ENCODE measurements at regions not wholly inside any gene's neighbourhood (a gene's known extent, or its start where the extent isn't known, plus 50 kb on each side); places are given as distances from the start of the nearest gene placed in this dataset.

GRCh38 chr4:81550388-81550859 lies 78.7 kb upstream of the RASGEF1B start:
- Histone ChIP-seq H3K4me3 (no peak overlapping the region), H3K4me1 (replicated peaks in 1 of 2) (peaks cover 0 to 25% of the 10 kb centered on the region in 2 donors), H3K27me3 (no peaks in the 10 kb centered on the region), H3K27ac (peak overlapping the region in 2 of 5 donors; percentile 43 to 68), H3K9me3 (replicated peaks in 1 of 3) (no peaks in the 10 kb centered on the region), H3K36me3 (replicated peaks in 1 of 2) (no peaks in the 10 kb centered on the region)
- TF ChIP-seq CTCF (IDR thresholded peaks at IDR 0.05), result no peak
- TF ChIP-seq POLR2A (IDR thresholded peaks at IDR 0.05), result no peak
- 66 to 69% (median 69%) methylated on average over 5 of the region's 5 CpGs for WGBS, 4 donors
- peak in 5 of 7 donors; percentile 19 to 58 (median 26) for DNase-seq
- intact Hi-C loops (cut with DNase I), result no loop called here

DNA sequence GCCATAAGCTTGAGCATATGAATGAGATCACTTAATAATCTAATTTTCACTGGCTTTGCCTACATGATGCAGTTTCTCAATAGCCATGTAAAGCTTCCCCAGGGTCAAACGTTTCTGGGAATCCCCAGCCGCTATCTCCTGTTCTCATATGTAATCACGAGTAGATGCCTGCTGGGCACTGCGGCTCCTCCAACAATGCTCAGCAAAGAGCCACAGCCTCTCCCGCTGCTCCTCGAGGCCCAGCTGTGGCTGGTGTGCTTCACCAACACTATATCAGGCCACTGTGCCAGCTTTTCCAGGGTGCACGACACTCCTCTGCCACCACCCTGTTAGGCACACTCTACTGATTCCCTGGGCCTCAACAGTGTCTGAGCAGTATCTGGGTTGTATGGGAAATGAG lies 78.3 kb upstream of the RASGEF1B start:
- no peaks in the 10 kb centered on the region for H3K9me3 ChIP-seq (replicated peaks in 1 of 3)
- intact Hi-C loops (cut with DNase I), result no loop called here
- WGBS, 4 donors, result 67 to 77% (median 69%) methylated on average over 7 of the region's 7 CpGs
- no peaks in the 10 kb centered on the region for H3K36me3 ChIP-seq (replicated peaks in 1 of 2)
- peaks cover 0 to 25% of the 10 kb centered on the region in 2 donors for H3K4me1 ChIP-seq (replicated peaks in 1 of 2)
- peak in 1 of 7 donors; percentile 1 for DNase-seq
- H3K27ac ChIP-seq, result peak overlapping the region in 2 of 5 donors; percentile 43 to 53
- no peak overlapping the region for H3K4me3 ChIP-seq
- TF ChIP-seq POLR2A (IDR thresholded peaks at IDR 0.05) (no peak), CTCF (IDR thresholded peaks at IDR 0.05) (no peak)
- H3K27me3 ChIP-seq, result no peaks in the 10 kb centered on the region

- Histone ChIP-seq H3K9me3 (replicated peaks in 1 of 3) (no peaks in the 10 kb centered on the region), H3K4me1 (replicated peaks in 1 of 2) (peaks cover 0 to 17% of the 10 kb centered on the region in 2 donors), H3K36me3 (replicated peaks in 1 of 2) (no peaks in the 10 kb centered on the region), H3K27me3 (no peaks in the 10 kb centered on the region), H3K27ac (no peak overlapping the region), H3K4me3 (no peak overlapping the region)
- WGBS, 4 donors, result 70 to 79% (median 75%) methylated on average over 2 of the region's 2 CpGs
- no peak for DNase-seq
- intact Hi-C loops (cut with DNase I), result no loop called here
- no peak for TF ChIP-seq CTCF (IDR thresholded peaks at IDR 0.05)
- TF ChIP-seq POLR2A (IDR thresholded peaks at IDR 0.05), result no peak
Observed at GRCh38 chr4:81546777-81547176, 75.1 kb upstream of the RASGEF1B start.

GRCh38 chr4:81541161-81541945 lies 69.6 kb upstream of the RASGEF1B start:
- TF ChIP-seq CTCF (IDR thresholded peaks at IDR 0.05) (no peak), POLR2A (IDR thresholded peaks at IDR 0.05) (no peak)
- no peak for DNase-seq
- intact Hi-C loops (cut with DNase I), result no loop called here
- Histone ChIP-seq H3K4me3 (no peak overlapping the region), H3K27me3 (no peaks in the 10 kb centered on the region), H3K4me1 (replicated peaks in 1 of 2) (no peaks in the 10 kb centered on the region), H3K27ac (no peak overlapping the region), H3K9me3 (replicated peaks in 1 of 3) (no peaks in the 10 kb centered on the region), H3K36me3 (replicated peaks in 1 of 2) (no peaks in the 10 kb centered on the region)
- WGBS, 4 donors, result 37 to 43% (median 40%) methylated on average over 4 of the region's 4 CpGs
